MM.1S (cell line): ENCODE measurements at regions not wholly inside any gene's neighbourhood (a gene's known extent, or its start where the extent isn't known, plus 50 kb on each side); places are given as distances from the start of the nearest gene placed in this dataset.

Source experiments
- DNase-seq: peaks from one replicate; pipeline ENCODE4 v3.0.0-alpha.2; 2015
- H2AFZ ChIP-seq: fragments of 300-600 bp; sonication (generic); 2 replicates; pipeline ENCODE4 v1.6.0; 2016; ENCODE audit warnings: antibody characterized with exemption, low read length
- H3F3A ChIP-seq: fragments of 300-600 bp; sonication (generic); 2 replicates; pipeline ENCODE4 v1.6.1; 2016; ENCODE audit warnings: mild to moderate bottlenecking, antibody characterized with exemption, low read length, moderate library complexity, mixed read lengths; ENCODE audit not compliant: insufficient read depth
- H3K27ac ChIP-seq: fragments of 300-600 bp; sonication (generic); 2 replicates; pipeline ENCODE4 v1.5.1; 2016; ENCODE audit warnings: mild to moderate bottlenecking, low read length
- H3K27me3 ChIP-seq: fragments of 300-600 bp; sonication (generic); replicated peaks from 2 replicates; pipeline ENCODE4 v1.6.0; 2016; ENCODE audit warnings: low read length; ENCODE audit not compliant: insufficient read depth
- H3K36me3 ChIP-seq: fragments of 300-600 bp; sonication (generic); replicated peaks from 2 replicates; pipeline ENCODE4 v1.6.1; 2016; ENCODE audit warnings: mild to moderate bottlenecking, low read length, mixed read lengths; ENCODE audit not compliant: insufficient read depth
- H3K4me1 ChIP-seq: fragments of 300-600 bp; sonication (generic); 2 replicates; pipeline ENCODE4 v1.6.1; 2016; ENCODE audit warnings: low read length, mixed read lengths
- H3K4me2 ChIP-seq: fragments of 300-600 bp; sonication (generic); 2 replicates; pipeline ENCODE4 v1.6.0; 2016; ENCODE audit warnings: low read depth, low read length
- H3K4me3 ChIP-seq: fragments of 300-600 bp; sonication (generic); 2 replicates; pipeline ENCODE4 v1.5.1; 2016; ENCODE audit warnings: low read length, mixed read lengths
- H3K79me2 ChIP-seq: fragments of 300-600 bp; sonication (generic); 2 replicates; pipeline ENCODE4 v1.6.1; 2016; ENCODE audit warnings: mixed run types, low read length, mixed read lengths
- H3K9ac ChIP-seq: fragments of 300-600 bp; sonication (generic); 2 replicates; pipeline ENCODE4 v1.6.1; 2016; ENCODE audit warnings: low read length, mixed read lengths
- H3K9me2 ChIP-seq: fragments of 300-600 bp; sonication (generic); replicated peaks from 2 replicates; pipeline ENCODE4 v1.6.1; 2016; ENCODE audit warnings: mild to moderate bottlenecking, low read length, mixed read lengths; ENCODE audit not compliant: insufficient read depth
- H3K9me3 ChIP-seq: fragments of 300-600 bp; sonication (generic); replicated peaks from 2 replicates; pipeline ENCODE4 v1.6.1; 2016; ENCODE audit warnings: mild to moderate bottlenecking, low read length, mixed read lengths; ENCODE audit not compliant: insufficient read depth
- H4K20me1 ChIP-seq: fragments of 300-600 bp; sonication (generic); 2 replicates; pipeline ENCODE4 v1.6.1; 2016; ENCODE audit warnings: mild to moderate bottlenecking, low read length, moderate library complexity, mixed read lengths; ENCODE audit not compliant: insufficient read depth
- CTCF ChIP-seq: fragments of 300-600 bp; sonication (generic); IDR thresholded peaks from 2 replicates; pipeline ENCODE4 v1.5.1; 2016; ENCODE audit warnings: antibody characterized with exemption, low read length, mixed read lengths
- EZH2 ChIP-seq: fragments of 300-600 bp; sonication (generic); optimal IDR thresholded peaks from 2 replicates; pipeline ENCODE3; 2017; ENCODE audit warnings: low read depth, mild to moderate bottlenecking, antibody characterized with exemption, low read length, mixed read lengths
- EZH2phosphoT487 ChIP-seq: fragments of 300-600 bp; sonication (generic); IDR thresholded peaks from 2 replicates; pipeline ENCODE4 v1.6.1; 2018; ENCODE audit warnings: antibody characterized with exemption, low read length

- DNase-seq: no peak
- Histone ChIP-seq H3K4me3 (no peak overlapping the region), H3K79me2 (no peaks in the 10 kb centered on the region), H4K20me1 (no peaks in the 10 kb centered on the region), H3F3A (no peaks in the 10 kb centered on the region), H3K27ac (no peak overlapping the region), H3K4me1 (no peaks in the 10 kb centered on the region), H3K9me2 (no peaks in the 10 kb centered on the region), H3K9me3 (no peaks in the 10 kb centered on the region), H3K9ac (no peak overlapping the region), H3K4me2 (no peak overlapping the region), H3K27me3 (no peaks in the 10 kb centered on the region), H3K36me3 (no peaks in the 10 kb centered on the region), H2AFZ (no peak overlapping the region)
- no peak for TF ChIP-seq EZH2phosphoT487
Measured at GRCh38 chr1:173117761-173118160, 67.0 kb upstream of the TNFSF18 start.

DNA sequence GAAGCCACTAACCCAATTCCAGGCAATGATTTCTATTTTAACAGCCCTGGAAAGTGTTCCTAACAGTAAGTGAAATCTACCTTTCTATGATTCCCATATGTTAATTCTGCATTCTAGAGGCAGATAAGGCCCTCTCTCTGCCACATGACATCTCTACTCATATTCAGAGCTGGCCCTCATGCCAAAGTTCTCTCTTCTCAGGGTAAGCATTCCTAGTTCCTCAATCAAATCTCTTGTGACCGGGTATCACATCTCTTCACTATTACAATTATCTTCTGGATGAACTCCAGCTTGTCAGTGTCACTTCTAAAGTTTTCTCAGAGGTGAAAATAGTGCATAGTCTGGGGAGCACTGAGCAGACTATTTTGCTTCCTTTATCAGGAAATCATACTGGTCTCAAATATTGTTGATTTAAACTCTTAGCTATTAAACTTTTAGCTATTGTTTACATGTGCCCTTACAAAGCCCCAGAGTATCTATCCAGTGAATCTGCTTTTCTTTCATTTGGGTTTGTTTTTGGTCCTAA is 66.4 kb upstream of the TNFSF18 start:
- TF ChIP-seq CTCF: no peak
- no peak for TF ChIP-seq EZH2
- no peak for TF ChIP-seq EZH2phosphoT487
- Histone ChIP-seq H3K79me2 (no peaks in the 10 kb centered on the region), H3K4me2 (no peak overlapping the region), H2AFZ (no peak overlapping the region), H3K4me3 (no peak overlapping the region), H3K27me3 (no peaks in the 10 kb centered on the region), H3K36me3 (no peaks in the 10 kb centered on the region), H3K9ac (no peak overlapping the region), H3K27ac (no peak overlapping the region), H3K4me1 (no peaks in the 10 kb centered on the region), H3K9me2 (no peaks in the 10 kb centered on the region), H4K20me1 (no peaks in the 10 kb centered on the region), H3F3A (no peaks in the 10 kb centered on the region), H3K9me3 (no peaks in the 10 kb centered on the region)
- DNase-seq: no peak

DNA sequence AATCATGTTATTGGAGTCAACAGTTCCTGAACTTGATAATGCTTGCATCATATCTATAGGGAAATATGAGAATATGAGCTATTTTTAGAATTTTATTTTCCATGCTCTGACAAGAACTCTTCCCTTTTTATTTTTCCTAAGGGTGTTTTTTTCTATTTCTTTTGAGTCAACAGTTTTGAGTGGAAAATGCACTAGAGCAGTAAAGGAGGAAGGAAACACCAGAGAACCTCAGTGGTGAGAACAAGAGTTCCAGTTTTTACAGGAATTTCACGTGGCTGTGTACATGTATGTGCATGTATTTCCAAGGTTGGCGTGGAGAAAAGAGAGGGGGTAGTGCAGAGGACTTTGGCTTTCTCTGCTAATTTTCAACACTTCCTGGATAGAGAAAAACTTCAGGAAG is 63.6 kb upstream of the TNFSF18 start:
- no peaks in the 10 kb centered on the region for H3F3A ChIP-seq
- H4K20me1 ChIP-seq: no peaks in the 10 kb centered on the region
- no peak overlapping the region for H3K4me2 ChIP-seq
- no peak for DNase-seq
- peaks cover 6% of the 10 kb centered on the region for H3K4me1 ChIP-seq
- no peaks in the 10 kb centered on the region for H3K9me2 ChIP-seq
- H3K9me3 ChIP-seq: no peaks in the 10 kb centered on the region
- H2AFZ ChIP-seq: no peak overlapping the region
- TF ChIP-seq EZH2phosphoT487 (no peak), CTCF (no peak), EZH2 (no peak)
- no peak overlapping the region for H3K9ac ChIP-seq
- no peak overlapping the region for H3K27ac ChIP-seq
- H3K79me2 ChIP-seq: no peaks in the 10 kb centered on the region
- H3K4me3 ChIP-seq: no peak overlapping the region
- H3K27me3 ChIP-seq: no peaks in the 10 kb centered on the region
- no peaks in the 10 kb centered on the region for H3K36me3 ChIP-seq

- Histone ChIP-seq H3F3A (no peaks in the 10 kb centered on the region), H2AFZ (no peak overlapping the region), H4K20me1 (no peaks in the 10 kb centered on the region), H3K4me3 (no peak overlapping the region), H3K9ac (no peak overlapping the region), H3K4me1 (peaks cover 6% of the 10 kb centered on the region), H3K27me3 (no peaks in the 10 kb centered on the region), H3K9me3 (no peaks in the 10 kb centered on the region), H3K79me2 (no peaks in the 10 kb centered on the region), H3K9me2 (no peaks in the 10 kb centered on the region), H3K4me2 (no peak overlapping the region), H3K36me3 (no peaks in the 10 kb centered on the region), H3K27ac (no peak overlapping the region)
- TF ChIP-seq EZH2 (no peak), CTCF (no peak), EZH2phosphoT487 (no peak)
- no peak for DNase-seq
Measured at GRCh38 chr1:173113015-173113741, 62.4 kb upstream of the TNFSF18 start.
